A549 (cell line): ENCODE measurements at regions not wholly inside any gene's neighbourhood (a gene's known extent, or its start where the extent isn't known, plus 50 kb on each side); places are given as distances from the start of the nearest gene placed in this dataset.

ENCODE experiments used
- ATAC-seq, 2 experiments: fragments of 200-7000 bp in 1 of 2; fragments of >200 bp in 1 of 2; cut with Nextera tagmentation in 1 of 2; cut with Tn5 transposase in 1 of 2; 3 replicates each; pipeline versions ENCODE4 v1.8.0 to v1.9.1; 2018 to 2020; ENCODE audit warnings: mild to moderate bottlenecking in 1 of 2, moderate library complexity in 1 of 2
- CTCF ChIA-PET: fragments of 300-600 bp; sonication (Branson Sonifier 250); formaldehyde crosslinking; extraction: SDS; loops from one replicate; lab custom pipeline; 2021; ENCODE audit warnings: antibody characterized with exemption, inconsistent platforms; lab: Yijun Ruan, JAX
- POLR2A ChIA-PET: fragments of 350-600 bp; formaldehyde crosslinking; extraction: SDS; loops from one replicate; lab custom pipeline; 2021; ENCODE audit warnings: antibody characterized with exemption, inconsistent platforms; lab: Yijun Ruan, JAX
- DNase-seq, 2 experiments: peaks; one replicate each; pipeline versions ENCODE4 v3.0.0 to v3.0.0-alpha.2; 2011 to 2016; ENCODE audit warnings: low read depth in 1 of 2, low spot score in 1 of 2
- FAIRE-seq: peaks from 2 replicates; lab custom pipeline; 2011; peaks lifted over from hg19 to GRCh38; lab: Jason Lieb, UNC
- H3K27ac ChIP-seq, 2 experiments: fragments of >200 bp; sonication (Bioruptor Twin); formaldehyde crosslinking; 3 replicates each; pipeline ENCODE4 v1.5.1; 2016 to 2017
- H3K4me1 ChIP-seq: fragments of >200 bp; sonication (Bioruptor Twin); formaldehyde crosslinking; 3 replicates; pipeline ENCODE4 v1.6.1; 2016
- H3K4me2 ChIP-seq: fragments of >200 bp; sonication (Bioruptor Twin); formaldehyde crosslinking; 3 replicates; pipeline ENCODE4 v1.6.1; 2016
- H3K4me3 ChIP-seq: fragments of >200 bp; sonication (Bioruptor Twin); formaldehyde crosslinking; 3 replicates; pipeline ENCODE4 v1.5.1; 2016
- H3K9me3 ChIP-seq: fragments of >200 bp; sonication (Bioruptor Twin); formaldehyde crosslinking; 3 replicates; pipeline ENCODE4 v1.6.1; 2016
- ATOH8 ChIP-seq: fragments of 250-450 bp; sonication (Bioruptor Pico); IDR thresholded peaks from 2 replicates; pipeline ENCODE4 v1.5.0; 2020; ENCODE audit warnings: low read depth, mild to moderate bottlenecking, moderate library complexity
- CBX8 ChIP-seq: fragments of 200-600 bp; sonication (generic); IDR thresholded peaks from 2 replicates; pipeline ENCODE4 v1.6.1; 2016
- CHD4 ChIP-seq: fragments of 200-600 bp; sonication (generic); IDR thresholded peaks from 2 replicates; pipeline ENCODE4 v1.6.1; 2016; ENCODE audit warnings: antibody characterized with exemption, mild to moderate bottlenecking, borderline replicate concordance
- EHF ChIP-seq: fragments of 250-450 bp; sonication (Bioruptor Pico); IDR thresholded peaks from 2 replicates; pipeline ENCODE4 v1.5.0; 2020; ENCODE audit warnings: mild to moderate bottlenecking
- ELK1 ChIP-seq: fragments of 150-350 bp; IDR thresholded peaks from 2 replicates; pipeline ENCODE4 v1.6.1; 2014; ENCODE audit warnings: low read depth, mild to moderate bottlenecking, low read length
- FOSL2 ChIP-seq, 2 experiments: fragments of 450-650 bp in 1 of 2; fragments of >200 bp in 1 of 2; sonication (Bioruptor Twin) in 1 of 2; formaldehyde crosslinking; IDR thresholded peaks; 2 replicates each; pipeline versions ENCODE4 v1.5.0 to v1.6.1; 2016 to 2020; ENCODE audit warnings: mild to moderate bottlenecking in 1 of 2, moderate library complexity in 1 of 2
- HOXB13 ChIP-seq: fragments of 250-450 bp; sonication (Bioruptor Pico); IDR thresholded peaks from 2 replicates; pipeline ENCODE4 v1.5.0; 2020; ENCODE audit warnings: low read depth, mild to moderate bottlenecking, moderate library complexity
- JUN ChIP-seq, 2 experiments: fragments of >200 bp; sonication (Bioruptor Twin); formaldehyde crosslinking; IDR thresholded peaks; 2 replicates in 1 of 2; 3 replicates in 1 of 2; pipeline ENCODE4 v1.6.1; 2016 to 2017
- KDM1A ChIP-seq: fragments of 200-600 bp; sonication (generic); IDR thresholded peaks from 2 replicates; pipeline ENCODE4 v1.6.1; 2016; ENCODE audit warnings: low read depth, mild to moderate bottlenecking
- MAFK ChIP-seq: fragments of 450-650 bp; IDR thresholded peaks from 2 replicates; pipeline ENCODE4 v1.6.1; 2014; ENCODE audit not compliant: partially characterized antibody
- NFE2L2 ChIP-seq: fragments of 150-350 bp; conservative IDR thresholded peaks from 2 replicates; pipeline ENCODE4 v1.6.1; 2014; ENCODE audit warnings: low read length
- POLR2A ChIP-seq: IDR thresholded peaks from 2 replicates; pipeline ENCODE4 v1.6.1; 2012; ENCODE audit warnings: mild to moderate bottlenecking, low read length
- RAD21 ChIP-seq, 2 experiments: fragments of >200 bp in 1 of 2; sonication (Bioruptor Twin) in 1 of 2; formaldehyde crosslinking in 1 of 2; IDR thresholded peaks in 1 of 2; conservative IDR thresholded peaks in 1 of 2; 2 replicates in 1 of 2; 3 replicates in 1 of 2; pipeline ENCODE4 v1.6.1; 2012 to 2018; ENCODE audit warnings: inconsistent platforms in 1 of 2
- RCOR1 ChIP-seq: fragments of 150-350 bp; IDR thresholded peaks from 2 replicates; pipeline ENCODE4 v1.6.1; 2014; ENCODE audit warnings: antibody characterized with exemption, low read length, low read depth
- REST ChIP-seq: fragments of 200-600 bp; sonication (generic); IDR thresholded peaks from 2 replicates; pipeline ENCODE4 v1.6.1; 2016; ENCODE audit warnings: antibody characterized with exemption, mild to moderate bottlenecking, moderate library complexity
- RNF2 ChIP-seq: fragments of 200-600 bp; sonication (generic); IDR thresholded peaks from 2 replicates; pipeline ENCODE4 v1.6.1; 2016; ENCODE audit warnings: low read depth, mild to moderate bottlenecking, antibody characterized with exemption, moderate library complexity, borderline replicate concordance
- SMC3 ChIP-seq: fragments of >200 bp; sonication (Bioruptor Twin); formaldehyde crosslinking; IDR thresholded peaks from 3 replicates; pipeline ENCODE4 v1.6.1; 2018; ENCODE audit warnings: inconsistent platforms
- SREBF2 ChIP-seq: fragments of 450-650 bp; IDR thresholded peaks from 2 replicates; pipeline ENCODE4 v1.6.1; 2014; ENCODE audit warnings: mild to moderate bottlenecking, moderate library complexity
- ZNF302 ChIP-seq: fragments of 250-450 bp; sonication (Bioruptor Pico); IDR thresholded peaks from 2 replicates; pipeline ENCODE4 v1.9.0; 2021; ENCODE audit warnings: inconsistent platforms, mild to moderate bottlenecking, moderate library complexity
- WGBS: methylation state at CpG from one replicate; pipeline ENCODE4 v1.1.6; 2017; ENCODE audit errors: missing lambda C conversion rate; 5-methylcytosine and 5-hydroxymethylcytosine counted together

GRCh38 chr10:36026656-36027390 is 384.7 kb upstream of the FZD8 start (continued):
- no peak for TF ChIP-seq ELK1
- no peak for TF ChIP-seq REST

- POLR2A ChIA-PET, result no interaction called here
- ATAC-seq, result no peak
- Histone ChIP-seq H3K4me2 (no peak overlapping the region), H3K27ac (no peak overlapping the region), H3K4me3 (no peak overlapping the region), H3K4me1 (peaks cover 8% of the 10 kb centered on the region; the same call in 2 of the 3 replicates)
- WGBS, result 56% methylated on average over 6 of the region's 6 CpGs
- TF ChIP-seq KDM1A (no peak), NFE2L2 (no peak), ZNF302 (CRISPR knock-in tag) (no peak), EHF (CRISPR knock-in tag) (no peak), CBX8 (no peak), CHD4 (no peak), HOXB13 (CRISPR knock-in tag) (no peak), POLR2A (no peak), ATOH8 (CRISPR knock-in tag) (no peak), RAD21 (conservative IDR thresholded peaks at IDR 0.05 in 1 of 2, IDR thresholded peaks at IDR 0.05 in 1 of 2) (no peak)
- TF ChIP-seq, all 56 proteins: peak for 0
- CTCF ChIA-PET, result no interaction called here
- no peak for FAIRE-seq
- DNase-seq, result no peak
- H3K9me3 ChIP-seq, result no peaks in the 10 kb centered on the region
Measured at GRCh38 chr10:36026081-36026480, 384.0 kb upstream of the FZD8 start.

- peak; percentile 72 to 83 for ATAC-seq
- CTCF ChIA-PET, result interaction anchor here (1.1 kb wide), 1 partner anchor 8 kb away, joined by 3 read pairs; no protein-coding TSS in a partner anchor
- H3K27ac ChIP-seq, result no peak overlapping the region
Measured at GRCh38 chr10:36023939-36024338, 381.8 kb upstream of the FZD8 start.

GRCh38 chr10:36021096-36021495 is 379.0 kb upstream of the FZD8 start:
- Histone ChIP-seq H3K4me2 (no peak overlapping the region), H3K4me1 (peaks cover 8% of the 10 kb centered on the region; the same call in 2 of the 3 replicates), H3K4me3 (no peak overlapping the region), H3K9me3 (no peaks in the 10 kb centered on the region), H3K27ac (no peak overlapping the region)
- 0% methylated on average over 1 of the region's 1 CpG for WGBS
- ChIA-PET POLR2A (no interaction called here), CTCF (interaction anchor here (1.2 kb wide), 1 partner anchor 11 kb away, joined by 3 read pairs; no protein-coding TSS in a partner anchor)
- FAIRE-seq (no peak), ATAC-seq (no peak), DNase-seq (no peak)
- TF ChIP-seq JUN (IDR thresholded peaks at IDR 0.05) (no peak), SMC3 (no peak), RCOR1 (no peak), SREBF2 (no peak)

More at GRCh38 chr10:36023939-36024338, 381.8 kb upstream of the FZD8 start:
- Histone ChIP-seq H3K9me3 (no peaks in the 10 kb centered on the region), H3K4me2 (no peak overlapping the region), H3K4me3 (no peak overlapping the region), H3K4me1 (peaks cover 8% of the 10 kb centered on the region; the same call in 2 of the 3 replicates)
- TF ChIP-seq MAFK (peak; percentile 30), FOSL2 (IDR thresholded peaks at IDR 0.05) (no peak), FOSL2 (CRISPR knock-in tag; IDR thresholded peaks at IDR 0.05) (peak; percentile 55), RNF2 (no peak)
- no peak for FAIRE-seq
- POLR2A ChIA-PET, result no interaction called here
- DNase-seq, result peak; percentile 43 to 69
